ENCODE measurements at regions not wholly inside any gene's neighbourhood (a gene's known extent, or its start where the extent isn't known, plus 50 kb on each side); places are given as distances from the start of the nearest gene placed in this dataset.

DNA sequence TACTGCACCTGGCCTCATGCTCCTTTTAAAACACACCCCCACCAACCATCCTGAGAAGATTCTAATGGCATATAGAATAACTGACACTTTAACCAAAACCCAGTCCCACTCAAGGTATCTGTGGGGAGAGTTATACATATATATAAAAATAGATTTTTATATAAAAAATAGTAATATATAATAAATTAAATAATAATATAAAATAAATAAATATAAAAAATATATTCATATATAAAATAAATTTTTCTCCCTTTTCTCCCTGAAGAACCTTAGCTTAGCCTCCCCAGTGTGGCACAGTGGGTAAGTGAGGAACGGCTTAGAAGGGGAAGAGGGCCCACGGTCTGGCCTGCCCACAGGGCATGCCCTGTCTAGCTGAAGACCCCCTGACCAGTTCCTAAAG, 51.1 kb upstream of the SSBP2 start:
- no peak for DNase-seq
- no peaks in the 10 kb centered on the region for H3K36me3 ChIP-seq (ENCODE audit: control insufficient read depth in 2 of 3, insufficient read depth in 3 of 3, low read length in 3 of 3)
- no peaks in the 10 kb centered on the region for H3K27me3 ChIP-seq (ENCODE audit: control insufficient read depth, insufficient read depth, low read length)
- H3K4me1 ChIP-seq (ENCODE audit: control insufficient read depth in 2 of 3, insufficient read depth in 2 of 3, low read depth in 1 of 3, low read length in 3 of 3) = no peaks in the 10 kb centered on the region
- H3K27ac ChIP-seq (ENCODE audit: low read depth in 2 of 2, low read length in 2 of 2) = no peak overlapping the region
- no peaks in the 10 kb centered on the region for H3K9me3 ChIP-seq (ENCODE audit: control insufficient read depth in 2 of 3, insufficient read depth in 1 of 3, low read length in 3 of 3)
- H3K4me3 ChIP-seq (ENCODE audit: low read length in 3 of 3) = no peak overlapping the region
- FAIRE-seq = no peak
- no peak overlapping the region for H3K9ac ChIP-seq (ENCODE audit: low read length in 3 of 3)
- TF ChIP-seq, protein P1, sequence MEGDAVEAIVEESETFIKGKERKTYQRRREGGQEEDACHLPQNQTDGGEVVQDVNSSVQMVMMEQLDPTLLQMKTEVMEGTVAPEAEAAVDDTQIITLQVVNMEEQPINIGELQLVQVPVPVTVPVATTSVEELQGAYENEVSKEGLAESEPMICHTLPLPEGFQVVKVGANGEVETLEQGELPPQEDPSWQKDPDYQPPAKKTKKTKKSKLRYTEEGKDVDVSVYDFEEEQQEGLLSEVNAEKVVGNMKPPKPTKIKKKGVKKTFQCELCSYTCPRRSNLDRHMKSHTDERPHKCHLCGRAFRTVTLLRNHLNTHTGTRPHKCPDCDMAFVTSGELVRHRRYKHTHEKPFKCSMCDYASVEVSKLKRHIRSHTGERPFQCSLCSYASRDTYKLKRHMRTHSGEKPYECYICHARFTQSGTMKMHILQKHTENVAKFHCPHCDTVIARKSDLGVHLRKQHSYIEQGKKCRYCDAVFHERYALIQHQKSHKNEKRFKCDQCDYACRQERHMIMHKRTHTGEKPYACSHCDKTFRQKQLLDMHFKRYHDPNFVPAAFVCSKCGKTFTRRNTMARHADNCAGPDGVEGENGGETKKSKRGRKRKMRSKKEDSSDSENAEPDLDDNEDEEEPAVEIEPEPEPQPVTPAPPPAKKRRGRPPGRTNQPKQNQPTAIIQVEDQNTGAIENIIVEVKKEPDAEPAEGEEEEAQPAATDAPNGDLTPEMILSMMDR (IDR thresholded peaks at IDR 0.05; ENCODE audit: borderline replicate concordance, extremely low read depth, insufficient read depth) = no peak
- intact Hi-C loops (cut with DNase I) = no loop called here

GRCh38 chr5:81800797-81801196, 49.9 kb upstream of the SSBP2 start:
- DNase-seq (no peak), FAIRE-seq (no peak)
- no peak overlapping the region for H3K27ac ChIP-seq (ENCODE audit: low read depth in 2 of 2, low read length in 2 of 2)
- no peaks in the 10 kb centered on the region for H3K27me3 ChIP-seq (ENCODE audit: control insufficient read depth, insufficient read depth, low read length)
- no peak overlapping the region for H3K4me3 ChIP-seq (ENCODE audit: low read length in 3 of 3)
- no peaks in the 10 kb centered on the region for H3K36me3 ChIP-seq (ENCODE audit: control insufficient read depth in 2 of 3, insufficient read depth in 3 of 3, low read length in 3 of 3)
- intact Hi-C loops (cut with DNase I) = no loop called here
- TF ChIP-seq, protein P1 (IDR thresholded peaks at IDR 0.05; ENCODE audit: borderline replicate concordance, extremely low read depth, insufficient read depth) = no peak
- no peaks in the 10 kb centered on the region for H3K4me1 ChIP-seq (ENCODE audit: control insufficient read depth in 2 of 3, insufficient read depth in 2 of 3, low read depth in 1 of 3, low read length in 3 of 3)
- H3K9me3 ChIP-seq (ENCODE audit: control insufficient read depth in 2 of 3, insufficient read depth in 1 of 3, low read length in 3 of 3) = no peaks in the 10 kb centered on the region
- no peak overlapping the region for H3K9ac ChIP-seq (ENCODE audit: low read length in 3 of 3)

All from kidney (tissue), 13 donors.